Ishikawa (cell line): ENCODE measurements at regions not wholly inside any gene's neighbourhood (a gene's known extent, or its start where the extent isn't known, plus 50 kb on each side); places are given as distances from the start of the nearest gene placed in this dataset.

Experiments
- CEBPB ChIP-seq: IDR thresholded peaks from 2 replicates; pipeline ENCODE4 v1.6.1; 2012
- EGR1 ChIP-seq: IDR thresholded peaks from 2 replicates; pipeline ENCODE4 v1.6.1; 2012
- EP300 ChIP-seq: IDR thresholded peaks from 2 replicates; pipeline ENCODE4 v1.6.1; 2012; ENCODE audit warnings: borderline replicate concordance
- FOXM1 ChIP-seq: IDR thresholded peaks from 2 replicates; pipeline ENCODE4 v1.6.1; 2012; ENCODE audit warnings: low read depth, borderline replicate concordance
- MAX ChIP-seq: IDR thresholded peaks from 2 replicates; pipeline ENCODE4 v1.6.1; 2012
- NFIC ChIP-seq: IDR thresholded peaks from 2 replicates; pipeline ENCODE4 v1.6.1; 2012
- RAD21 ChIP-seq: IDR thresholded peaks from 2 replicates; pipeline ENCODE4 v1.6.1; 2012; ENCODE audit warnings: low read depth
- REST ChIP-seq: IDR thresholded peaks from 2 replicates; pipeline ENCODE4 v1.6.1; 2012; ENCODE audit warnings: low read depth, mild to moderate bottlenecking
- TAF1 ChIP-seq: IDR thresholded peaks from 2 replicates; pipeline ENCODE4 v1.6.1; 2012; ENCODE audit warnings: low read depth, mild to moderate bottlenecking
- TCF12 ChIP-seq: IDR thresholded peaks from 2 replicates; pipeline ENCODE4 v1.6.1; 2012; ENCODE audit warnings: low read depth
- TEAD4 ChIP-seq: IDR thresholded peaks from 2 replicates; pipeline ENCODE4 v1.6.1; 2012
- USF1 ChIP-seq: IDR thresholded peaks from 2 replicates; pipeline ENCODE4 v1.6.1; 2012
- YY1 ChIP-seq: IDR thresholded peaks from 2 replicates; pipeline ENCODE4 v1.6.1; 2012; ENCODE audit warnings: low read depth
- ZBTB7A ChIP-seq: IDR thresholded peaks from 2 replicates; pipeline ENCODE4 v1.6.1; 2012; ENCODE audit warnings: low read depth

- TF ChIP-seq EP300 (no peak), USF1 (no peak), RAD21 (no peak), TCF12 (no peak), REST (no peak), TAF1 (no peak), CEBPB (no peak), FOXM1 (no peak), ZBTB7A (no peak), TEAD4 (no peak), NFIC (no peak), EGR1 (no peak), MAX (no peak), YY1 (no peak)
These were observed 126.3 kb upstream of the ZNF385D start for GRCh38 chr3:21877214-21877754.
